GM19240 (cell line): ENCODE measurements at regions not wholly inside any gene's neighbourhood (a gene's known extent, or its start where the extent isn't known, plus 50 kb on each side); places are given as distances from the start of the nearest gene placed in this dataset.
A peak's percentile ranks its signal among the peaks of the same experiment; 100 is the strongest.

Experiments used
- DNase-seq: peaks from one replicate; pipeline ENCODE4 v3.0.0; 2011; ENCODE audit warnings: low spot score; ENCODE audit not compliant: insufficient read length

GRCh38 chr12:65546528-65546927 is 268.0 kb downstream of the MSRB3 start:
- no peak for DNase-seq

DNA sequence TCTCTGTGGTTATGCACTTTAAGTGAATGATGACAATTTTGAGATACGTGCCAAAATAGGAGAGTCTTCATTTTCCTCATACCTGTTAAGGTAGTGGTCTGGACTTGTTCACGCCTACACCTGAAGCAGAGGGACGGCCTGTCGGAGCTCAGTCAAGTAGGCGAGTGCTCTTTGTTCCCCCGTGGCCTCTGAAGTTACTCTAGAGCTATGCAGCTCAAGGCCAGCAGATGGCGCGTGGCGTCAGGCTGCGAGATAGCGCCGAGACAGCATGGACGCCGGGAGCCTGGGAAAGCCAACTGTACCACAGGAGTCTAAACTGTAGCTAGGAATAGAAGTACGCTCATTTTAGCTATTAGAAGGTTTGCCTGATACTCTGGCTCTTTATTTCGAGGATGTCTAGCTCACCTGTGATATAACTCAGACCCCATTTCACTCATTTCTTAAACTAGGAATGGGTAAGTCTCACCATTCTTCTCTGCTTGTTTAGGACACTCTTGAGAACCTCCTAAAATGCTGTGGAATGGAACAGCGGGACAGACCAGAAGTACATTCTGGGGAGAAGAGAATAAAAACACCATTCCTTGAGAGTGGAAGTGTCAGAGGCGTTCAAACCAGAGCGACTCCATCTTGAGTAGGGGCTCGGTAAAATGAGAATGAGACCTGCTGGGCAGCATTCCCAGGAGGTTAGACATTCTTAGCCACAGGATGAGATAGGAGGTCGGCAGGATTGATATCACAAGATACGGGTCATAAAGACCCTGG is 267.4 kb upstream of the HMGA2 start:
- peak; percentile 51 for DNase-seq

- no peak for DNase-seq
Measured at GRCh38 chr12:65557438-65558181, 266.7 kb upstream of the HMGA2 start.

DNA sequence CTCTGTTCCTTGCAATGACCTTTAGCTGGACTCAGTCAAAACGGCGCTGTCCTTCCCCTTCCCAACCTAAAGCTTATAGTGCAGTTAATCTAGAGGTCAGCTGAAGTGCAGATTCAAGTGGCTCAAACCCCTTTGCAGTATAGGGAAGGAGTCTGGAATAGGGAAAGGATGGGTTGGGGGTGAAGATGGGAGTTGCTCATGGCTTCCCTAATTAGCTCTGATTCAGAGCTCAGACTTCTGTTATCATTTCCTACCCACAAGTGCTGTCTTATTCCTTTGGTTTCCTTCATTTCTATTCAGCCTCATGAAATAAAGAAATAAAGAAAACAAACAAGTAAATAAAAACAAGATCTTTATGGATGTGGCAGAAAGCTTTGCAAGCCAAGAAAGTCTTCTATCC is 264.0 kb upstream of the HMGA2 start:
- DNase-seq, result no peak

- DNase-seq, result no peak
Measured at GRCh38 chr12:65561798-65562382, 262.4 kb upstream of the HMGA2 start.

GRCh38 chr12:65565601-65566560 is 258.4 kb upstream of the HMGA2 start:
- DNase-seq, result no peak

DNA sequence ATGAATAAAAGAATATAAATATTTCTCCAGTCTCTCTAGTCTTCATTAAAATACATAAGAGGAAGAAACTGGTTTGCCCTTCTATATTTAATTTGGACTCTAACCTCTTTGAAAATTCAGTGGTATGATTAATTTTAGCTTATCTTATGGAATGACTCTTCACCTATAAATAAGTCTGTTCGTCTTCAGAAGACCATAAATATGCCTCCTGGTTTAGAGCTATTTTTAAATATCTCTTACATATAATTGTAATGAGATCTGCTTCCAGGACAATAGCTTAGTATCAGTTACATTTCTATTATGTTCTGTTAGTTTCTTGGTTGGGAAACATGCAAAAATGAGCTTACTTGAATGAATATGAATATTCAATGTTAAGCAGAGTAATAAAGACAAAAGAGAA is 257.5 kb upstream of the HMGA2 start:
- DNase-seq, result no peak

- no peak for DNase-seq
Measured at GRCh38 chr12:65567820-65568219, 256.5 kb upstream of the HMGA2 start.

DNA sequence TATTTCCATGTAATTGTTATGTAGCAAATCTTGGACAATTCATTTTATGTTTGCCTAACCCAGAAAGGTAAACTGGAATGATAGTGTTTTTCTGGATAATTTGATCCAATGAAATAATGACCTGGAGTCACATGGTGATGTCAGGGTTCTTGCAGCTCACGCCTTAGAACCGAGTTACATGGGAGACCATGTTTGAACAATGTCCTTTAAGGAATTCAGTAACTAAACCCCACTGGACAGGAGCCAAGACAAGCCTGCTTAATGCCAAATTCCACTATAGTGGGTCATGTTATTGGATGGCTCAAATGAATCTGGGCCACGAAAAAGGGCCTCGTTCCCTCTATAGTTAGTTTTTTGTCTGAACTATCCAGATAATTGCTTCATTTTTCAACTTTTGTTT is 255.8 kb upstream of the HMGA2 start:
- no peak for DNase-seq

DNA sequence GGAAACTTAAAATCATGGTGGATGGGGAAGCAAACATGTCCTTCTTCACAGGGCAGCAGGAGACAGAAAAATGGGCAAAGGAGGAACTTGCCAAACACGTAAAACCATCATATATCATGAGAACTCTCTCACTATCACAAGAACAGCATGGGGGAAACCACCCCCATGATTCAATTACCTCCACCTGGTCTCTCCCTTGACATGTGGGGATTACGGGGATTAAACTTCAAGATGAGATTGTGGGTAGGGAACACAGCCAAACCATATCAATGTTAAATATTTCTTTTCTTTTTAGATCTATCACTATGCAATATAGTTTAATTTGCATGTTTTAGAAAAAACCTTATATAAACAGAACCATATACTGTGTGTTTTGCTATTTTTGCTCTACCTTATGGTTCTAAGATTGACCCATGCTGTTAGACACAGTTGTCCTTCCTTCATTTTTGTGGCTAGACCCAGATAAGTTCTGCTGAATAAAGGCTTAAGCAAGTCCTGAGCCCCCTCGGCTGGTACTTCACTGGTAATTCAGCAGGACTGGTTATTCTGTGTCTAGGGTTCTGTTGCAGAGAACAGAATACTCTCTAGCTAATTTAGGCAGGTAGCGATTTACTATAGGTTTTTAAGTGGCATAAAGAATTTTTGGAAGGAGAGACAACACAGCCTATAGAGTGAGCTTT is 253.7 kb upstream of the HMGA2 start:
- DNase-seq, result no peak

DNA sequence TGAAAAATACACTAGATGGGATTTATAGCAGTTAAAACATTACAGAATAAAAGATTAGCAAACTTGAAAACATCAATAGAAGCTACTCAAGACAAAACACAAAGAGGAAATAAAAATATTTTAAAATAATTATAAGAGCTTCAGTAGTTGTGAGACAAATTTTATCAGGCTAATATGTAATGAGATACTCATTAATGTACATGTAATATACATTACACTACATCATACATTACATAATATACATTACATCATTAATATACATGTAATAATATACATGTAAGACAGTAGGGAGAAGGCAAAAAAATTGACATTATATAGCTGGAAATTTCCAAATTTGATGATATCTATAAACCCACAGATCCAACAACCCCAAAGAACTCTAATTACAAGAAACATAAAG is 249.4 kb upstream of the HMGA2 start:
- no peak for DNase-seq

DNA sequence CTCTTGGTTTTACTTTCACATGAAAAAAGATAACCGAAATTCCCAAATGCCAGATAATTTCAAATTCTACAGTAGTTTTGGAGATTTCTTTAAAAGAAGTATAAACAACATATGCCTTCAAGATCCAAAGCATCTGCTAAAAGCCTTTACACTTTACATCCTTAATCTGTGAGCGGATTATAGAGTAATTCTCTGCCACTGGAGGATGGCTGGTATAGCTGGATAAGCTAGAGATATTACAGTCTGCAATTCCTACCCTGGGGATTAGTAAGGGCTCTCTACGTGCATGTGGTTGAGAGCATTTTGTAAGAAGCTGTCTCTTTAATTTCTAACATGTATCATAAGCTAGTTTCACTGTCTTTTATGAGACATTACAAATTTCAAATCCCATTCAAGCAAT is 240.3 kb upstream of the HMGA2 start:
- no peak for DNase-seq

- DNase-seq, result no peak
Measured at GRCh38 chr12:65585648-65586602, 238.4 kb upstream of the HMGA2 start.

GRCh38 chr12:65586796-65587195 is 237.5 kb upstream of the HMGA2 start:
- no peak for DNase-seq

DNA sequence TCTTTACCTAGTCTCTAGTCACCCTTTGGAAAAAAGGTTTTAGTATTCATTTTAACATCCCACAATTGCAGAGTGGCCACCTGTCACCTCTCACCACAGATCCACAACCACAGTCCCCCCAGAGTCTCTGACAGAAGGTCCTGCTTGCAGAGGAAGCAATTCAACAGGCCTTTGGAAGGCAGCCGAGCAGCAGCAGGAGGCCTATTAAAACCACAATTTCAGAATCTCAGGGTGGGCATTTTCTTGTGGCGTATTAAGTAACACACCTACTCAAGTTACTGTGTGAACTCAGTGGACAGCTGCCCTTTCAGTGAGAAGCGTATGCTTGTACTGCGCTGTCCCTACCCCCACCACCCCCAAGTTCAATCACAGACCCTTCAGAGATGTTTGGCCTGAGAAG is 234.0 kb upstream of the HMGA2 start:
- DNase-seq, result no peak

- DNase-seq, result no peak
Measured at GRCh38 chr12:65592416-65592815, 231.9 kb upstream of the HMGA2 start.

DNA sequence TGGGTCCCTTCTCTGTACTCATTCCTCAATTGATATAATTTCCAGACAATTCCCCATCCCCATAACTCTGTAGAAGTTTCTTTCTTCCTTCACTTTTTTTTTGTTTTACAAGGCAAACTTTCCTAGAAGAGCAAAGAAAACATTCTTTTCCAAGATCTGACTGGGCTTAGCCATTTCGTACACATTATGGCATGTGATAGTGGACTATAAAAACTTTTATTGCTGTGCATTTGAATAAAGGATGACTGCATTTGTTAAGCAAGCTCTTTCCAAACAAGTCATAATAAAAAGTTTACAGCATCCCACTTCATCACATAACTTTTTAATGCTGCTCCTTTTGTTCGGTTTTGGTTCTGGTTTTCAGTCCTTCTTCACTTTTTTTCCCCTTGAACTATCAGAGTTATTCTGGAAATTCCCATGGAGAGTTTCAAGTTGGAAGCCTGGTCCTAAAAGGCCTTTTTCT is 231.0 kb upstream of the HMGA2 start:
- DNase-seq, result no peak

DNA sequence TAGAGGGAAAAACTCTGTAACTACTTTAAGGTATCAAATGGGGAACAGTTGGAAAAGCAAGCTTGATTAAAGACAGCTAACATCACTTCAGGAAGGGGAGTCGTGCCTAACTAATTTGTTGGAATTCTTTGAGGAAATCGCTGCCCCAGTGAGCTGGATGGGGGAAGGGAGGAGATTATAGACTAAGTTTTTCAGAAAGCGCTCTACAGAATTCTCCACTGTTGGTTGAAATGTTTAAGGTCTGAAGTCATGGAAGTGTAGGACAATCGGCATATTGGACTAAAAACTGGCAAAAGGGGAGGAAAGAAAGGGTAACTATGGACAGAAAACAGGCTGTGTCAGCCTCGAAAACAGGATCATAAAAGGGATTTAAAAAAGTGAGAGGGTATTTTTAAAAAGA is 229.9 kb upstream of the HMGA2 start:
- DNase-seq, result no peak

DNA sequence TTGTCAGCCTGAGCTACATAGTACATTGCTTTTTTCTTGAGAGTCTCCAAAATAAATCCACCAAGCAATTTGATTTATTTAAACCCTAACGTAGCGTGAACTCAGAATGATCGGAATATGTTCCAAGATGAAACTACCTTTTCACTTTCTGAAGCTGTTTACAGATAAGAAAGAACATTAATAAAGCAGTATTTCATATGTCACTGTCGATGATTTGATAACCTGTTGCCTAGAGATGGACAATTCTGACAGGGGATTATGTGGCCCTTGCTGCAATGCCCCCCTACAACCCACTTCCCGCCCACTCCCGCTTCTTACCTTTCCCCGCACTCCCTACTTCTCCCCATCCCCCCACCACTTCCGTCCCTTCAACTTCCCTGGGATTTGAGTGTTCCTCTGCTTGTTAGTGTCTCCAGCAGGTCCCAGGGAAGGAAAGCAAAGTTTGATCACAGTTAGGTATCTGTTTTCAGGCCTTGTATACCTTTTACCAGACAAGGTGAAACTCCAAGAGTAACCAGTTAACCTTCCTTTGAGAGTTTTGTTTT is 229.2 kb upstream of the HMGA2 start:
- no peak for DNase-seq
